ENCODE measurements at regions not wholly inside any gene's neighbourhood (a gene's known extent, or its start where the extent isn't known, plus 50 kb on each side); places are given as distances from the start of the nearest gene placed in this dataset.
A peak's percentile ranks its signal among the peaks of the same experiment; 100 is the strongest.

GRCh38 chr6:154932515-154933027, 62.5 kb upstream of the TIAM2 start:
- H3K36me3 ChIP-seq (replicated peaks in 1 of 2; ENCODE audit: control extremely low read depth in 1 of 2, control insufficient read depth in 1 of 2, extremely low read depth in 1 of 2, insufficient read depth in 2 of 2, low read length in 1 of 2) = peaks cover 0 to 1% of the 10 kb centered on the region in 2 experiments
- Mint-ChIP-seq H3K27me3 (no peaks in the 10 kb centered on the region), H3K4me1 (peaks cover 19% of the 10 kb centered on the region), H3K27ac (no peak overlapping the region), H3K4me3 (no peak overlapping the region), H3K9me3 (ENCODE audit: insufficient read depth) (no peaks in the 10 kb centered on the region)
- intact Hi-C loops (cut with micrococcal nuclease) = no loop called here
- DNase-seq (no peak), ATAC-seq (ENCODE audit: low read depth) (no peak)
- H3K9ac ChIP-seq (ENCODE audit: low read length) = no peak overlapping the region
- no peaks in the 10 kb centered on the region for H4K20me1 ChIP-seq (ENCODE audit: control insufficient read depth, insufficient read depth, low read length, poor library complexity, severe bottlenecking)
- ChIA-PET CTCF (interaction anchor here (1.3 to 1.4 kb wide), 2 partner anchors 240 to 241 kb away, joined by 4 to 6 read pairs; no protein-coding TSS in a partner anchor), POLR2A (no interaction called here)
- TF ChIP-seq CTCF (IDR thresholded peaks at IDR 0.05) (no peak), EZH2 (IDR thresholded peaks at IDR 0.05; ENCODE audit: borderline replicate concordance, insufficient read depth, low read depth, low read length, poor library complexity, severe bottlenecking) (no peak)
- H3K4me3 ChIP-seq (ENCODE audit: control extremely low read depth in 1 of 5, extremely low read depth in 1 of 5, insufficient read depth in 1 of 5, low read depth in 2 of 5, low read length in 4 of 5) = no peak overlapping the region
- H3K79me2 ChIP-seq (ENCODE audit: control insufficient read depth, insufficient read depth, low read length) = no peaks in the 10 kb centered on the region
- H3K4me2 ChIP-seq (replicated peaks; ENCODE audit: low read depth, low read length, poor library complexity, severe bottlenecking) = peak overlapping the region; percentile 32
- no peaks in the 10 kb centered on the region for H3K9me3 ChIP-seq (ENCODE audit: control extremely low read depth in 1 of 3, control insufficient read depth in 2 of 3, insufficient read depth in 1 of 3, low read length in 2 of 3)
- no peak overlapping the region for H2AFZ ChIP-seq (ENCODE audit: insufficient read depth, low read depth, low read length, poor library complexity, severe bottlenecking)
- no peak overlapping the region for H3K27ac ChIP-seq (ENCODE audit: low read length in 2 of 2)
- H3K4me1 ChIP-seq (ENCODE audit: control insufficient read depth in 2 of 2, insufficient read depth in 2 of 2, low read length in 2 of 2) = peaks cover 13% of the 10 kb centered on the region in 2 donors
- H3K27me3 ChIP-seq (replicated peaks in 1 of 4; ENCODE audit: control extremely low read depth in 1 of 4, control insufficient read depth in 3 of 4, insufficient read depth in 4 of 4, low read length in 3 of 4) = no peaks in the 10 kb centered on the region
- 56% methylated on average over 1 of the region's 6 CpGs for WGBS (ENCODE audit: insufficient coverage)

GRCh38 chr6:154933181-154933827, 61.8 kb upstream of the TIAM2 start:
- ATAC-seq (ENCODE audit: low read depth) (no peak), DNase-seq (no peak)
- no peak overlapping the region for H3K27ac ChIP-seq (ENCODE audit: low read length in 2 of 2)
- POLR2A ChIA-PET = no interaction called here
- H3K4me1 Mint-ChIP-seq = peaks cover 19% of the 10 kb centered on the region
- H3K4me3 ChIP-seq (ENCODE audit: control extremely low read depth in 1 of 5, extremely low read depth in 1 of 5, insufficient read depth in 1 of 5, low read depth in 2 of 5, low read length in 4 of 5) = no peak overlapping the region
- H3K27ac Mint-ChIP-seq = no peak overlapping the region
- H3K9me3 Mint-ChIP-seq (ENCODE audit: insufficient read depth) = no peaks in the 10 kb centered on the region
- H3K36me3 ChIP-seq (replicated peaks in 1 of 2; ENCODE audit: control extremely low read depth in 1 of 2, control insufficient read depth in 1 of 2, extremely low read depth in 1 of 2, insufficient read depth in 2 of 2, low read length in 1 of 2) = peaks cover 0 to 1% of the 10 kb centered on the region in 2 experiments
- H3K9ac ChIP-seq (ENCODE audit: low read length) = no peak overlapping the region
- no peak overlapping the region for H3K4me2 ChIP-seq (replicated peaks; ENCODE audit: low read depth, low read length, poor library complexity, severe bottlenecking)
- no peaks in the 10 kb centered on the region for H3K79me2 ChIP-seq (ENCODE audit: control insufficient read depth, insufficient read depth, low read length)
- no peaks in the 10 kb centered on the region for H3K27me3 ChIP-seq (replicated peaks in 1 of 4; ENCODE audit: control extremely low read depth in 1 of 4, control insufficient read depth in 3 of 4, insufficient read depth in 4 of 4, low read length in 3 of 4)
- 75% methylated on average over 4 of the region's 10 CpGs for WGBS (ENCODE audit: insufficient coverage)
- CTCF ChIA-PET = interaction anchor here (0.5 kb wide), 1 partner anchor 9 kb away, joined by 3 read pairs; no protein-coding TSS in a partner anchor
- H3K9me3 ChIP-seq (ENCODE audit: control extremely low read depth in 1 of 3, control insufficient read depth in 2 of 3, insufficient read depth in 1 of 3, low read length in 2 of 3) = no peaks in the 10 kb centered on the region
- intact Hi-C loops (cut with micrococcal nuclease) = no loop called here
- no peak overlapping the region for H2AFZ ChIP-seq (ENCODE audit: insufficient read depth, low read depth, low read length, poor library complexity, severe bottlenecking)
- H3K4me3 Mint-ChIP-seq = no peak overlapping the region
- no peaks in the 10 kb centered on the region for H4K20me1 ChIP-seq (ENCODE audit: control insufficient read depth, insufficient read depth, low read length, poor library complexity, severe bottlenecking)
- no peaks in the 10 kb centered on the region for H3K27me3 Mint-ChIP-seq
- TF ChIP-seq CTCF (IDR thresholded peaks at IDR 0.05) (no peak), EZH2 (IDR thresholded peaks at IDR 0.05; ENCODE audit: borderline replicate concordance, insufficient read depth, low read depth, low read length, poor library complexity, severe bottlenecking) (no peak)
- peaks cover 13% of the 10 kb centered on the region in 2 donors for H3K4me1 ChIP-seq (ENCODE audit: control insufficient read depth in 2 of 2, insufficient read depth in 2 of 2, low read length in 2 of 2)
